HG02870 (cell line): ENCODE measurements at regions not wholly inside any gene's neighbourhood (a gene's known extent, or its start where the extent isn't known, plus 50 kb on each side); places are given as distances from the start of the nearest gene placed in this dataset.
"Not testable (repeated sequence)": the region's sequence is repeated elsewhere in the genome, so short reads cannot be mapped to it uniquely, and the experiment has no call there.

Experiments
- ATAC-seq: cut with Tn5 transposase; IDR thresholded peaks from one replicate; pipeline ENCODE4 v1.9.1; 2021; ENCODE audit warnings: mild to moderate bottlenecking, moderate library complexity; ENCODE audit not compliant: unreplicated experiment

DNA sequence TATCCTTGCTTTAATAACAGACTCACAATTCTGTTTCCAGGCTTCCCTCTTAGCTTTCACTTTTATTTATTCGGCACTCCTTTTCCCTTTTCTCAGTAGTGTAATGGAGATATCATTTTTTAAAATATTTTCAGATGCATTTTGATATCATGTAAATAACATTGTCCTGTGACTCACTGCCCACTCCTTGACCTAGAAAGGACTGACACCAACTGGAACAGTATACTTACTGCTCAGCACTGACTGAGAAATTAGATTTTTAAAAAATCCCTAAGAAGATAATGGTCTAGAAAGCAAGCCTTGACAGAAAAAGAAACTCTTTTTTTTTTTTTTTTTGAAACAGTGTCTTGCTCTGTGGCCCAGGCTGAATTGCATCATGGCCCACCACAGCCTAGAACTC lies 118.0 kb upstream of the FSCB start:
- ATAC-seq: no peak

DNA sequence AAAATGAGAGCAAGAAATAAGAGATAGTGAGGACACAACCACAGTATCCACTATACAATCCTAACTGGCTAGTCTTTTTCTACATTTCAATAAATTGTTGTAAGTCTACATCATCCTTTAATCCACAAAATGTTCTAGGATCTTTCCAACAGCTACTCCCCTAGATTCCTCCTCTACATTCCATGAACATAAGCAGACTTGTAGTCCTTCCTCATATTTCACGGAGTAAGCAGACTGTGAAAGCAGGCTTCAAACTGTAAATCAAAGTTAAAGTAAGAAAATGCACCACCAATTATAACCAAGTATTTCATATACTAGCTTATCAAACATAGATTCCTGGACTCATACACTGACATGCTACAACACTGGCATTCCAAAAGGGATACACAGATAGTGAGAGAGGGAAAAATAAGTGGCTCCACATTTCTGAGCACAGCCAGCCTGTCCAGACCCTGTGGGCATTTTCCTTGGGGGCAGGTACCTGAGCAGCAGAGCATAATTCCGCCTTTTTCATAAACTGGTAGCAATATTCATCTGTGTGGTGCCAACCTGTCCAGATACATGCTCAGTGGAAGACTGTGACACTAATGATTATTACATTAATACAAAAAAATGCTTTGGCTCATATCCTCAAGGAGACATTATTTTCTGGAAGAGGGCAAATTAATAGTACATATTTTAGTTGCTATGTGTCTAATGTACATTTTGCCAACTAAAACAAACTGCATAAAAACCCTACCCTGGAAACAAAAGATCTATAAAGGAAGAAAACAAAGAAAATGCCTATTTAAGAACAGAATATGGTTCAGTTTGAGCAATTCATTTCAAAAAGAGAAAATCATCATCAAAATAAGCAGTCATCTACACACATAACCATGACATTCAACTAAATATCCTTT lies 113.3 kb upstream of the FSCB start:
- no peak for ATAC-seq

DNA sequence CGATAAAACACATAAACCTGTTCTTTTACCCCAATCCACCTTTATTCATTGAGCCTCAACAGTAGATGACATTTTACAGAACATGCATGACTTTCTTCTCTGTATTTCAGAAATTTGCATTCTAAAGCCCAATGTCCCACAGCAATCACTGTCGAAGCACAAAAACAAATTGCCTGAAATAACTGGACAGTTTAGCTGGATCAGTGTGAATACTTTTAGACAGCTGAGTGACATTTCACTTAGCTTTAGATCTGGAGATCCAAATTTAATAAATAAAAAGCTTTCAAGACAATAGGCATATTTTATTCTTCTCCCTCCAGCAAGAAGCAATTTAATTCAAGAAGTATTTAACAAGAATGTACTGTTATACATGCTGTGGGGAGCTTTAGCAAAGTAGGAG lies 109.1 kb upstream of the FSCB start:
- no peak for ATAC-seq

DNA sequence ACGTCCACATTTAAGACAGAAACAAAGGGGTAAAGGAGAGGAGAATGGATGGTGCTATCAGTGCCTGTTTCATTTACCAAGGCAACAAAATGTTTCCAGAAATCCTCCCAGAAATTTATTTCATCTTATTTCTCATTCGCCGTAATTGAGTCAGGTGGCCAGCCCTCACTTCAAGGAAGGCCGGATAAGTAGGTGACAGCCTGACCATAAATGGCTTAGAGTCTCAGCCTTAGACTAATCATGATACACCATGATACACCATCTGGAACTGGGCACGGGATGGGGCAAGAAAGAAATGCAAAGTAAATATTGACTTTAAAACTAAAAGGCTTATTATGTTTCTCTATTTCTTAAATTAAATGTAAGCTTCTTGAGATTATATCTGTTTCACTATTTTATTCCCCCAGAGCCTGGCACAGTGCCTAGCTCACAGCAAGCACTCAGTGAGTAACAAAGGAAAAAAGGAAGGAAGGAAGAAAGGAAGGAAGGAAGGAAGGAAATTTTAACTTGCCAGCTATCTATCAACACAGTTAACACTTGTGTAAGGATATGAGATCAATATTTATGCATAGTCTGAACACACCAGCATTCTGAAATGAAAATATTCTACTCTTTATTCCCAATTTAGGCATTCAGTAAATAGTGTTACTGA lies 106.1 kb upstream of the FSCB start:
- ATAC-seq: no peak

DNA sequence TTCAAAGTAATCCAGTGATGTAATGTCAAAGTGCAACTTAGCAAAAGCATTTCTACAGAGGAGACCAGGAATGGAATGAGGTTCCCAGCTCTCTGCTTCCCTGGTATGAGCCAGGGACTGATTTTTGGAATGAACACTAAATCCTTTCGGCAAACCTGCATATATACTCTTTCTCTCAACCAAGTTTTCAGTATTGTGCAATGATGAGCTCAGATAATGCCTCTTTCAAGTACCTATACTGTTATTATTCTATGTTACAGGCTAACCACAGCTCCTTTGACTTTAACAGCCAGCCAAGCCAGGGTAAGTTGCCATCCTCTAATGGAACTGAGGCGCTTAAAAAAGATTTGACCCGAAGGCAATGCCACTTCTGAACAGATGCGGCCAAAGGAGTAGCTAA lies 104.9 kb upstream of the FSCB start:
- no peak for ATAC-seq

DNA sequence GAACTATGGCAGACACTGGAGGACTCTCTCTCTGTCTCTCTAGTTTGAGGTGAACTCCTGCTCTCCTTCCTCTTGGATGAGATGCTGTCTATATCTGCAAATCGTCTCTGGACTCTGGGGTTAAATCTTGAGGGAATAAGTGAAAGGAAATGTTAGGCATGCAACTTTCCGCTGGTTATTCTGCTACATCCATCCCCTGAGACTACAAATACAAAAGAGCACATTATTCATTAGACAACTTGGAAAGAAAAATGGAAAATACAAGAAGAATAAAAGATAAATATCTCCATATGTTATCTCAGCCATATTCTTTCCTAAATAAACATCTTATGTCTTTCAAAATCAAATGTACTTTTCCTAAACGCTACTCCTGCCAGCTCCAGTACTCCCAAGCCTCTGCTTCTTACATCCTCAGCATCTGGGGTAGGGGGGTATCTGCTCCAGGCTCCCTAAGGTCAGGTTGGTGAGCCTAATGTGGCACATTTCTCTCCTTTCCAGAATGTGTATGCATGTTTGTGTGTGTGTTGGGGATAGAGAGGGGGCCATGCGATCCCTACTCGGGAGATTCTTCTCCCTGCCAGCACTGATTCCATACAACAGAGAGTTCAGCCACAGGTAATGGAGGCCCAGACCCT lies 102.9 kb upstream of the FSCB start:
- ATAC-seq: no peak

DNA sequence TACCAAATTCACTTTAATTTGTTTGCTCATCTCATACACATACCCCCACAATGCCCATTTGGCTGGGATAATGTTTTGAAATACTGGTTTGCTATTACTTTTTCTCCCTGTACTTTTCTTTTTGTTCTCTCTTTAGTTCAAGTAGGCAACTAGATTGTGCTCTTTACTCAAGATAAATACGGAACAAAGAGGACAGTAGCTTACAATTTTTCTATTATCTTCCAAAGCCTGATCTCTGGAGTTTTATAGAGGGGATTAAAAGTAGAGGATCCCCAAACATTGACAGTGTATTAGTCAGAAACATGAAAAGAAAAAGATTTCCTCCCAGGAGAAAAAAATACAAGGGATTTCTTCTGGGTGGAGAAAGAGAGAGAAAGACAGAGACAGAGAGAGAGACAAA lies 102.1 kb upstream of the FSCB start:
- no peak for ATAC-seq

DNA sequence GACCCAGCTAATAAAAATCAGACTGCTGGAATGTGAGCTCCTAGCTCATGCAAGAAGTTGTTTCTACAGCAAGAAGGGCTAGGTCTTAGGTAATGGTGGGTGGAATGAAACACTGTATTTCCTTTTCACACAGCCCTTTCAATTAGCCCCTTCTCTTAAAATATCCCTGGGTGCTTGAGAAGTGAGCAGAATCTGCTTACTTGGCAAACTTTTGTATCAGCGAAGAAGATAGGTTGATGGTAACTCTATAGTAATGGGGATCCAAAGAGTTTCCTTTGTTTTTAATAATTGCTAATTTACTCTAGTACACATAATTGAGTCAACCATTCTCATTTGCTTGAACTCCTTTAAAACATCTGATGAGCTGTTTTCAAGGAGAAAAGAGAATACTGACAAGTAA lies 100.6 kb upstream of the FSCB start:
- ATAC-seq: no peak

DNA sequence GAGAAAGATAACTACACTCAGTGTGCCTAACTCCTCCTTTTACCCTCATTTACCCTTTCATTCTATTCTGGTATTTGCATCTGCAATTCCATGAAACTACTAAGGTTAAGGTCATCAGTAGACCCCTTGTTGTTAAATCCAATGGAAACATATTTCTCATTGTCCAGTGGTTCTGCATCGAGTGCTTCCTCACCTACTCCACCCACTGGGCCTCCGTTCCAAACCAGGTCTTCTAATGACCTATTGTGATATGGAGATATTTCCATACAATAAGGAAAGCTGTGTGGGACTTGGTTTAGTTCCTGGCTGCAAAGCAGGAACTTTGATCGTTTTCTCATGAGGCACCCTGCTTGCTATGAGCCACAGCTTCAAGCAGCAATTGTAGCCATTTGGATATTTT lies 99.5 kb upstream of the FSCB start:
- ATAC-seq: no peak

DNA sequence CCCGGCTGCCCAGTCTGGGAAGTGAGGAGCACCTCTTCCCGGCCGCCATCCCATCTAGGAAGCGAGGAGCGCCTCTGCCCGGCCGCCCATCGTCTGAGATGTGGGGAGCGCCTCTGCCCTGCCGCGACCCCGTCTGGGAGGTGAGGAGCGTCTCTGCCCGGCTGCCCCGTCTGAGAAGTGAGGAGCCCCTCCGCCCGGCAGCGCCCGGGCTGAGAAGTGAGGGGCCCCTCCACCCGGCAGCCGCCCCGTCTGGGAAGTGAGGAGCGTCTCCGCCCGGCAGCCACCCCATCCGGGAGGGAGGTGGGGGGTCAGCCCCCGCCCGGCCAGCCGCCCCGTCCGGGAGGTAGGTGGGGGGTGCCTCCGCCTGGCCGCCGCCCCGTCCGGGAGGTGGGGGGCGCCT lies 94.2 kb upstream of the FSCB start:
- ATAC-seq: not testable (repeated sequence)

DNA sequence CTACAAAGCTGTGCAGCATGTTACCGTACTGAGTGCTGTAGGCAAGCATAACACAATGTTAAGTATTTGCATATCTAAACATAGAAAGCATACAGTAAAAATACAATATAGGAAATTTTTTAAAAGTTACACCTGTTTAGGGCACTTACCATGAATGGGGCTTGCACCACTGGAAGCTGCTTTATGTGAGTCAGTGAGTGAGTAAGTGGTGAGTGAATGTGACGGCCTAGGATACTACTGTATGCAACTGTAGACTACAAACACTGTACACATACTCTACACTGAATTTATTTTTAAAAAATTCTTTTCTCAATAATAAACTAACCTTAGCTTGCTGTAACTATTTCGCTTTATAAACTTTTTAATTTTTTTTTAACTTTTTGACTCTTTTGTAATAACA lies 82.1 kb upstream of the FSCB start:
- no peak for ATAC-seq

DNA sequence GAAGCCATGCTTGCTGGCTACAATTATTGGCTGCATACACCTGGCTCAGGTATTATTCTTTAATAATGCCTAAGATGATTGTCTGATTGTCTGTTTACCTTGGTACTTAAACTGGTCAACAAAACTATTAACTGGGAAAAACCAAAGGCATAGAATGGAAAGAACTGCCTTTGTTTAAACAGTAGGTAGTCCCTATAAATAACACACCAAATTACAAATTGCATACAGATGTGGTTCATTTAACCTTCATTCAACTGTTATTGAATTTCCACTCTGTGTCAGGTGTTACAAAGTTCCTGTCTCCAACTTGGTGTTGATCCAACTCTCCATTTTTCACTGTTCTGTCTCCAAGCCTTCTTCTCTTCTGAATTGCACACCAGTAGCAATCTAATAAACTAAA lies 79.8 kb upstream of the FSCB start:
- no peak for ATAC-seq

DNA sequence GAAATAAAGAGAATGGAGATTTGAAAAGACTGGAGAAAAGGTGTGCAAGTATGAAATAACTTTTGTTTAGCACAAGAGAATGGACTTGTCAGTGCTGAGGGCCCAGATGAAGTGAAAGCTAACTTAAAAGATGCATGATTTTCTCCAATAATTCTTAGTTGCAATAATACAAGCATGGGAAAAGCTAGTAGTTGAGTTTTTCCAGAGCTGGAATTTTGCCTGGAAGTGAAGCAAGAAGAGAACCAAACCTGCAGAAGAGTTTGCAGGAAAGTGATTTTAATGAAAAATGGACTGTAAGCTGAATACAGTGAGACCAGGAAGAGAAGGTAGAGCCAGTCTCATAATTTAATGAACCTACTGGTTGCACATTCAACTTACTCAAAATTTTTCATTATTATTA lies 69.3 kb upstream of the FSCB start:
- ATAC-seq: no peak

DNA sequence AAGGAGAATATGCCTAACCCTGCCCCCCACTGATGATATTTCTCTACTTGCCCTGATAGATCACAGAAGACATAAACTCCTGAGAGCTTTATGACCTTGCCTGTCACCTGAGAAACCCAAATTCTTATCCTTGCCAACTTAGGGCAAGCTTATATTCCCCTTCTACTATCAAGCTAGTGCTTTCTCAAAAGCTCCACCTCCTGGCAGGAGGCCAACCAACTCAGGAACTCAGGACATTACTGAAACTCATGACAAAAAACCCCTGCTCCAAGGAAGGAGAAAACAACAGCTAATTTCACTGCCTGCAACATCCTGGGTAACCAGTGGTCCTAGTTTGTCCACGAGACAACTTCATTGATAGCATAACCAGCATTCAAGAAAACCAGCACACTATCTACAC lies 60.9 kb upstream of the FSCB start:
- no peak for ATAC-seq

DNA sequence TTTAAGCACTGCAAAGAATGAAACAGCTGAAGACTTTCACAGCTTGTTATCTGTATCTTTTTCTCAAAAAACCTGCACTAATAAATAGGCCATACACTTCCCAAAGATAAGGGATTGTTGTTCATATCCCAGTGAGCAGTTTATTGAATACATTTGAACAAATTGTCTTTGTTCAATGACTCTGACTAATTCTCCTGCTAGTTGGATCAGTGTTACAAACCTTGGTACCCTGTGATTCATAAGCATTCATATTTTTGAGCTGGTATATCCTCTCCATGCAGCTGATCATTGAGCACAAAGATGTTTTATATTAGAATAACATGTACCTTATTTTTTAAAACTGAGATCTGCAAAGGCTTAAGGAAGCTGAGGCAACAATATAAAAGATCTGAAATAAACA lies 58.9 kb upstream of the FSCB start:
- no peak for ATAC-seq

DNA sequence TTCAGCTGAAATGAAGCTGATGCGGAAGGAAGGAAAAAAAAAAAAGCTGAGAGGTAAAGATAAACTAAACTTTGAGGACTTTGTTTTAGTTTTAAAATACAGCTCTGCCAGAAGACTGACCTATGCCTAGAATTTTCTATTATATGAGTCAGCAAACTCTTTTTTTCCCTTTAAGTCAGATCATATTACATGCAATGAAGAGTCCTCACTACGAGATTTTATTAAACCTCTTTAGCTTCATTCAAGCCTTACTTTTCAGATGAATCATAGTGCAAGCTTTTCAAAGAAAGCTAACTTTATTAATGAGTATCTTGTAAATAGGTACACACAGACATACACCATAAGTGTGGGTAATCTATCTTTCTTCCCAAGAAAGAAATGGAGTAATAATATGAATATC lies 57.8 kb upstream of the FSCB start:
- no peak for ATAC-seq
